ENCODE measurements at regions not wholly inside any gene's neighbourhood (a gene's known extent, or its start where the extent isn't known, plus 50 kb on each side); places are given as distances from the start of the nearest gene placed in this dataset.

- ChIA-PET POLR2A (interaction anchor here (0.6 kb wide), 1 partner anchor 319 kb away, joined by 6 read pairs; no protein-coding TSS in a partner anchor), CTCF (no interaction called here)
- TF ChIP-seq, protein P1, sequence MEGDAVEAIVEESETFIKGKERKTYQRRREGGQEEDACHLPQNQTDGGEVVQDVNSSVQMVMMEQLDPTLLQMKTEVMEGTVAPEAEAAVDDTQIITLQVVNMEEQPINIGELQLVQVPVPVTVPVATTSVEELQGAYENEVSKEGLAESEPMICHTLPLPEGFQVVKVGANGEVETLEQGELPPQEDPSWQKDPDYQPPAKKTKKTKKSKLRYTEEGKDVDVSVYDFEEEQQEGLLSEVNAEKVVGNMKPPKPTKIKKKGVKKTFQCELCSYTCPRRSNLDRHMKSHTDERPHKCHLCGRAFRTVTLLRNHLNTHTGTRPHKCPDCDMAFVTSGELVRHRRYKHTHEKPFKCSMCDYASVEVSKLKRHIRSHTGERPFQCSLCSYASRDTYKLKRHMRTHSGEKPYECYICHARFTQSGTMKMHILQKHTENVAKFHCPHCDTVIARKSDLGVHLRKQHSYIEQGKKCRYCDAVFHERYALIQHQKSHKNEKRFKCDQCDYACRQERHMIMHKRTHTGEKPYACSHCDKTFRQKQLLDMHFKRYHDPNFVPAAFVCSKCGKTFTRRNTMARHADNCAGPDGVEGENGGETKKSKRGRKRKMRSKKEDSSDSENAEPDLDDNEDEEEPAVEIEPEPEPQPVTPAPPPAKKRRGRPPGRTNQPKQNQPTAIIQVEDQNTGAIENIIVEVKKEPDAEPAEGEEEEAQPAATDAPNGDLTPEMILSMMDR (IDR thresholded peaks at IDR 0.05; ENCODE audit: insufficient read depth, low read depth, low read length): no peak
- Histone ChIP-seq H3K36me3 (ENCODE audit: control insufficient read depth, insufficient read depth, low read length) (no peaks in the 10 kb centered on the region), H3K4me3 (ENCODE audit: low read depth, low read length) (no peak overlapping the region), H3K27me3 (ENCODE audit: control insufficient read depth, insufficient read depth, low read length) (no peaks in the 10 kb centered on the region)
- DNase-seq (ENCODE audit: low read depth): no peak
Observed at GRCh38 chr6:113331021-113331420, 526.1 kb upstream of the MARCKS start.

GRCh38 chr6:113338644-113339043 is 518.5 kb upstream of the MARCKS start:
- POLR2A ChIA-PET: no interaction called here
- H3K27me3 ChIP-seq (ENCODE audit: control insufficient read depth, insufficient read depth, low read length): no peaks in the 10 kb centered on the region
- DNase-seq (ENCODE audit: low read depth): no peak
- no peaks in the 10 kb centered on the region for H3K36me3 ChIP-seq (ENCODE audit: control insufficient read depth, insufficient read depth, low read length)
- H3K4me3 ChIP-seq (ENCODE audit: low read depth, low read length): no peak overlapping the region
- CTCF ChIA-PET: interaction anchor here (0.7 to 1.2 kb wide), 3 partner anchors 60 to 520 kb away, joined by 3 read pairs; no protein-coding TSS in a partner anchor
- TF ChIP-seq, protein P1 (IDR thresholded peaks at IDR 0.05; ENCODE audit: insufficient read depth, low read depth, low read length): no peak

GRCh38 chr6:113339209-113339608 is 517.9 kb upstream of the MARCKS start:
- CTCF ChIA-PET: interaction anchor here (1.2 kb wide), 2 partner anchors 60 to 519 kb away, joined by 3 read pairs; no protein-coding TSS in a partner anchor
- no peaks in the 10 kb centered on the region for H3K36me3 ChIP-seq (ENCODE audit: control insufficient read depth, insufficient read depth, low read length)
- no peak overlapping the region for H3K4me3 ChIP-seq (ENCODE audit: low read depth, low read length)
- POLR2A ChIA-PET: no interaction called here
- H3K27me3 ChIP-seq (ENCODE audit: control insufficient read depth, insufficient read depth, low read length): no peaks in the 10 kb centered on the region
- no peak for DNase-seq (ENCODE audit: low read depth)
- TF ChIP-seq, protein P1 (IDR thresholded peaks at IDR 0.05; ENCODE audit: insufficient read depth, low read depth, low read length): no peak

DNA sequence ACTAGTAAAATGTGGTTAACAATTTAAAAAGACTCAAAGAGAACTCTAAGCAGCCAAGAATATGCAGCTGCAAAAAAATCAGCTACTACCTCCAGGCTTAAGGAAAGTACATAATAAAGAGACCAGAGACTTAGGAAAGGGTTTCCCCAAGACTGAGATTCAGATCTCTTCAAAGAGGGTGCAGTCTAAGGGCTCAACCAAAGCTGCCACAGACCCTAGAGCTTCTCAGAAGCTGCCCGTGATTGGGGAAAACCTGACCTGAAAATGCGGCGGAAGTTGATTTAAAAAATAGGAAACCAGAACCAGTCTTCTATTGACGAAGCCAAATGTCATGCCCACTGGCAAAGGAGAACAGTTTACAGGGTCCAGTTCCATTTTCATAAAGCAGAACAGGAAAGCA is 516.8 kb upstream of the MARCKS start:
- DNase-seq (ENCODE audit: low read depth): no peak
- CTCF ChIA-PET: no interaction called here
- H3K27me3 ChIP-seq (ENCODE audit: control insufficient read depth, insufficient read depth, low read length): no peaks in the 10 kb centered on the region
- TF ChIP-seq, protein P1 (IDR thresholded peaks at IDR 0.05; ENCODE audit: insufficient read depth, low read depth, low read length): no peak
- H3K4me3 ChIP-seq (ENCODE audit: low read depth, low read length): no peak overlapping the region
- POLR2A ChIA-PET: no interaction called here
- no peaks in the 10 kb centered on the region for H3K36me3 ChIP-seq (ENCODE audit: control insufficient read depth, insufficient read depth, low read length)

DNA sequence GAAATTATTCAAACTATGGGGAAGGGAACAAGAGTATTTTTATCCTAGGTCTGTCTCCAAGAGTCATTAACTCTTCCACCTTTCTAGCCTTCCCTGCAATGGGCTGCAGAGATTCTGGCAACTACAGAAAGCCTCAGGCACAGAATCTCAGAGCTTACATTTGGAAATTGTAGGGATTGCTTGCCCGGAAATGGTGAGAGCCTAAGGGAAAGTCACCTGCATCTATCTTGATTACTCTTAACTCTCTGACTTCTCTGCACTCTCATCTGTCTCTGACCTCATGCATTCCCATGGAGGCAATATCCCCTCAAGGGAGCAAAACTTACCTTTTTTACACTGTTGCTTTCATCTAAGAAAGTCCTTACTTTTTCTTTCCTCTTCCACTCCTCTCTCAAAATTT is 513.2 kb upstream of the MARCKS start:
- ChIA-PET POLR2A (no interaction called here), CTCF (no interaction called here)
- no peaks in the 10 kb centered on the region for H3K36me3 ChIP-seq (ENCODE audit: control insufficient read depth, insufficient read depth, low read length)
- TF ChIP-seq, protein P1 (IDR thresholded peaks at IDR 0.05; ENCODE audit: insufficient read depth, low read depth, low read length): no peak
- DNase-seq (ENCODE audit: low read depth): no peak
- no peaks in the 10 kb centered on the region for H3K27me3 ChIP-seq (ENCODE audit: control insufficient read depth, insufficient read depth, low read length)
- H3K4me3 ChIP-seq (ENCODE audit: low read depth, low read length): no peak overlapping the region

All from BJ (cell line).